Cardiac fibroblast (primary cell): ENCODE measurements at regions not wholly inside any gene's neighbourhood (a gene's known extent, or its start where the extent isn't known, plus 50 kb on each side); places are given as distances from the start of the nearest gene placed in this dataset.
A peak's percentile ranks its signal among the peaks of the same experiment; 100 is the strongest.

Experiments used
- DNase-seq, 2 donors: peaks; one replicate each; pipeline versions ENCODE4 v3.0.0 to v3.0.0-alpha.2; 2010; ENCODE audit warnings: low read depth in 2 of 2
- H3K4me3 ChIP-seq, 2 donors: replicated peaks in 1 of 2; 1 replicate in 1 of 2; 2 replicates in 1 of 2; pipeline ENCODE4 v1.5.1; 2011; ENCODE audit warnings: low read depth in 2 of 2, low read length in 2 of 2, mild to moderate bottlenecking in 2 of 2, moderate library complexity in 1 of 2
- TF ChIP-seq, protein P1 (sequence below): IDR thresholded peaks from one replicate; pipeline ENCODE4 v1.5.1; 2011; ENCODE audit warnings: low read depth, mild to moderate bottlenecking, low read length, inconsistent platforms

DNA sequence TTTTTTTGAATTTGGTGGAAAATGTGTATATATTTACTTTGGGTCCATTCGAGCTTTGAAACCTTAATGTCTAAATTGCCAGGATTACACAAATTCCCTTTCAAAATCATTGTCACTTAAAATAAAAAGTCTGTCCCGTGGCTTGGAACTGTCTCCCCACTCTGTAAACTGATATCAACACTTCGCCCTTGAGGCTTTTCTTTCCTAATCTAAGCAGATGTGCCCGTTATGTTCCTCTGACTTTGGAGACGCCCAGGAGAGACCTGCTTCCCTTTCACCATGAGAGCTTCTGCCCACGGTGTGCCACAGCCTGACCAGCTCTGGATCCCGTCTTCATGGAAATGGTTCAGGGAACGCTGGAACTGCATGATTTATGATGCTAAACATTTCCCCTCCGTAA is 151.3 kb downstream of the C16orf95 start:
- DNase-seq: no peak
- TF ChIP-seq, protein P1, sequence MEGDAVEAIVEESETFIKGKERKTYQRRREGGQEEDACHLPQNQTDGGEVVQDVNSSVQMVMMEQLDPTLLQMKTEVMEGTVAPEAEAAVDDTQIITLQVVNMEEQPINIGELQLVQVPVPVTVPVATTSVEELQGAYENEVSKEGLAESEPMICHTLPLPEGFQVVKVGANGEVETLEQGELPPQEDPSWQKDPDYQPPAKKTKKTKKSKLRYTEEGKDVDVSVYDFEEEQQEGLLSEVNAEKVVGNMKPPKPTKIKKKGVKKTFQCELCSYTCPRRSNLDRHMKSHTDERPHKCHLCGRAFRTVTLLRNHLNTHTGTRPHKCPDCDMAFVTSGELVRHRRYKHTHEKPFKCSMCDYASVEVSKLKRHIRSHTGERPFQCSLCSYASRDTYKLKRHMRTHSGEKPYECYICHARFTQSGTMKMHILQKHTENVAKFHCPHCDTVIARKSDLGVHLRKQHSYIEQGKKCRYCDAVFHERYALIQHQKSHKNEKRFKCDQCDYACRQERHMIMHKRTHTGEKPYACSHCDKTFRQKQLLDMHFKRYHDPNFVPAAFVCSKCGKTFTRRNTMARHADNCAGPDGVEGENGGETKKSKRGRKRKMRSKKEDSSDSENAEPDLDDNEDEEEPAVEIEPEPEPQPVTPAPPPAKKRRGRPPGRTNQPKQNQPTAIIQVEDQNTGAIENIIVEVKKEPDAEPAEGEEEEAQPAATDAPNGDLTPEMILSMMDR: no peak
- H3K4me3 ChIP-seq: no peak overlapping the region

DNA sequence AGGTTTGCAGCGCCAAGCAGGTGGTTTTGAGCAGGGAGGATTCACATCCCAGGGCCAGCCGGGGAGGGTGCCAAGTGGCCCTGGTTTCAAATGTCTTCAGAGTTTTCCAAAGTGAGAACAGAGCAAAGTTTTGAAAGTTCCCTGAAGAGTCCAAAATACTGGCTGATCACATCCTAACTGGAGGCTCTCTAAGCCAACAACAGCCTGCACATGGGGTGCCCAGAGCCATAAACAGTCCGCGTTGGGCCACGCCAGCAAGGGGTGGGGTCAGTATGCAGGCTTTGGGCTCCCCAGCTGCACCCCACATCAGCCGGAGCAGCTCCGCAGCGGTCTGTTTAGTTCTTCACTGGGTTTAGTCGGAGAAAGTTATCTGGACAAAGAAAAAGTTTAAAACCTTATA is 150.9 kb downstream of the C16orf95 start:
- TF ChIP-seq, protein P1: no peak
- no peak for DNase-seq
- H3K4me3 ChIP-seq: no peak overlapping the region

DNA sequence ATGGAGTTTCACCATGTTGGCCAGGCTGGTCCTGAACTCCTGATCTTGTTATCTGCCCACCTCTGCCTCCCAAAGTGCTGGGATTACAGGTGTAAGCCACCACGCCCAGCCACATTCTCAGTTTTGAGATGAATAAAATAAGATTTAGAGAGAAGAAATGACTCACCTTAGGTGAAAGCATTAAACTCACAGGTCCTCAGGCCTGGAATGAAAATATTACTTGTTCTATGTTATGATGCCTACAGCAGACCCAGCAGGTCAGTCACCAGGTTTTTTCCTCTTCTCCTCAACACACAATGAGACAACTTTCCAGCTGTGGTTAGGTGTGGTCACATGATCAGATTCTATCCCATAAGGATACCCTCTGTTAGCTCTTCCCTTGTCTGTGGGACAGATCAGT is 150.3 kb downstream of the C16orf95 start:
- TF ChIP-seq, protein P1: no peak
- no peak for DNase-seq
- H3K4me3 ChIP-seq: no peak overlapping the region

DNA sequence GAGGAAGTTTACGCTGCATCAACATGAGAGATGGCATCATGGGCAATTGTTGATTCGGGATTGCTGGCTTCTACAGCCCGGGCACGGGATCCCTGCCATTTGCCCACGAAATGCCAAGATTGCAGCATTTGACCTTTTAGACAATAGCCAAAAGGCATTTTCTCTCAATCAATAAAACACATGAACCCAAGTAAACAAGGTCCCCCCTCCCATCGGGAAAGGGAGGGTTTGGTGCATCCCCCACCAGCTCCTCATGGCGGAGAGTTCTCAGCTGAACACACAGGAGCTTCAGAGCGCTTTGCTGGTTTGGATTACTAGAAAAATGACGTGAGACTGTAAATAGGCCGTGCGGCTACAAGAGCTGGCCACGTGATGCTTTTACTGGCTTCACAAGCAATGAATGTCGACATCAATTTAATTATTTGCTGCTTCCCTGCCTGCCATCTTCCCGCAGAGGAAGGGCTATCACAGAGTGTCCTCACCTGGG is 147.6 kb downstream of the C16orf95 start:
- DNase-seq: no peak
- TF ChIP-seq, protein P1: no peak
- no peak overlapping the region for H3K4me3 ChIP-seq

DNA sequence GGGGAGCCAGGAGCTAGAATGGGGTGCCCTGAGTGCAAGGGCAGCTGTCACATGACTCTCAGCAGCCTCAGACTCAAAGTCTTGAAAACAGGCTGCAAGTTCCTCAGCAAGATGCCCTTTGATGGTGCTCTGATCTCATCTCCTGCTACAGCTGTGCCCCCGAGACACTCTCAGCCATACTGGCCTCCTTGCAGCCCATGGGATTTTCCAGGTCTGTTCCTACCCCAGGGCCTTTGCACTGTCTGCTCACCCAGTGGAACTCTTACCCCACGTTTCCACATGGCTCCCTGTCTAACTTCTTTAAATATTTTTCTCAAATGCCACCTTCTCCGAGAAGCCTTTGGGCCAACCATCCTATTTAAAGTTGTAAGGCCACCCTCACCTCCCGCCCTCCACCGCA is 146.9 kb downstream of the C16orf95 start:
- no peak for DNase-seq
- TF ChIP-seq, protein P1: no peak
- no peak overlapping the region for H3K4me3 ChIP-seq

DNA sequence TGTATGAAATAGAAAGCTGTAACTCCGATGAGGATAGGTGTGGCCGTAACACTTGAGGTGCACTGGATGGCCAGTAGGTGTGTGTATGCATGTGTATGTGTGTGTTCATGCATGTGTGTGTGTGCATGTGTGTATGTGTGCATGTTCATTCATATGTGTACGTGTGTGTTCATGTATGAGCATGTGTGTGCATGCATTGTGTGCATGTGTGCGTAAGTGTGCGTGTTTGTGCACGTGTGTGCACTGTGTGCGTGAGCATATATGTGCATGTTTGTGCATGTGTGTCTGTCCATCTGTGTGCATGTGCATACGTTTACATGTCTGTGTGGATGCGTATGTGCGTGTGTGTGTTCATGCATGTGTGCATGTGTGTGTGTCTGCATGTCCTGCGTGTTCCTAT is 145.5 kb downstream of the C16orf95 start:
- TF ChIP-seq, protein P1: no peak
- H3K4me3 ChIP-seq: no peak overlapping the region
- no peak for DNase-seq

DNA sequence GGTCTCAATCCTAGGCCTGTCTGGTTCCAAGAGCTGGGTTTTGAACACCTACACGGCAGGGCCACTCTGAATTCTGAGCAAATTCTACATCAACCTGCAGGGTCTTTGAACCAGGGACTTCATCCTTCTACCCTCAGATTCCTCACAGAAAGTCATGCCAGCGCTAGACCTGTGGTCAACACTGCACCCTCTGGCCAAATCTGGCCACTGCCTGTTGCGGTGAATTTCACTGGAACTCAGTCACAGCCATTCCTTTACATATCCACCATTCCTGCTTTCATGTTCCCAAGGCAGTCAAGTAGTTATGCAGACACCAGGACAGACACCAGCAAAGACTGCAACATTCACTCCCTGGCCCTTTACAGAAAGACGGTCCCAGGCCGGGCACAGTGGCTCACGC is 144.6 kb downstream of the C16orf95 start:
- no peak for DNase-seq
- no peak overlapping the region for H3K4me3 ChIP-seq
- TF ChIP-seq, protein P1: peak; percentile 12
